ENCODE measurements at regions not wholly inside any gene's neighbourhood (a gene's known extent, or its start where the extent isn't known, plus 50 kb on each side); places are given as distances from the start of the nearest gene placed in this dataset.

DNA sequence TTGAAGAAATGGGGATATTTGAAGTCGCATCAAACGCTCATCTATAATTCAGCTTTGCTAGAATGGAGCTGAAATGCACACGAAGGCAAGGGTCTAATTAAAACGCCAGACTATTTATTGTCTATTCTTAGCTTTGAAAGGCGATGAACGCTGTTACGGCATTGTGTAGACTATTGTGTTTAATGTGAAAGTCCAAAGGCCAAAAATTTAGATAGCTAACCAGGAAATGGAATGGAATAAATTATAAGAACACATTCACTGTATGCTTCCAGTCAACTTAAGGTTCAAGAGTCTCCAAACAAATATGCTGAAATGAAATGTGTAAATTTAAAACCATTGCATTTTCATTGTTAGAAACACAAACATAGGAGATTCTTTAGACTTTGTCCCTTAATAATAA is 186.2 kb downstream of the CWF19L2 start (continued):
- TF ChIP-seq HMGA2 (CRISPR knock-in tag; IDR thresholded peaks at IDR 0.05), result no peak
- TF ChIP-seq ETV6 (CRISPR knock-in tag; IDR thresholded peaks at IDR 0.05), result no peak
- no peak for TF ChIP-seq PRRX2 (CRISPR knock-in tag; IDR thresholded peaks at IDR 0.05)
- TF ChIP-seq, protein P1, sequence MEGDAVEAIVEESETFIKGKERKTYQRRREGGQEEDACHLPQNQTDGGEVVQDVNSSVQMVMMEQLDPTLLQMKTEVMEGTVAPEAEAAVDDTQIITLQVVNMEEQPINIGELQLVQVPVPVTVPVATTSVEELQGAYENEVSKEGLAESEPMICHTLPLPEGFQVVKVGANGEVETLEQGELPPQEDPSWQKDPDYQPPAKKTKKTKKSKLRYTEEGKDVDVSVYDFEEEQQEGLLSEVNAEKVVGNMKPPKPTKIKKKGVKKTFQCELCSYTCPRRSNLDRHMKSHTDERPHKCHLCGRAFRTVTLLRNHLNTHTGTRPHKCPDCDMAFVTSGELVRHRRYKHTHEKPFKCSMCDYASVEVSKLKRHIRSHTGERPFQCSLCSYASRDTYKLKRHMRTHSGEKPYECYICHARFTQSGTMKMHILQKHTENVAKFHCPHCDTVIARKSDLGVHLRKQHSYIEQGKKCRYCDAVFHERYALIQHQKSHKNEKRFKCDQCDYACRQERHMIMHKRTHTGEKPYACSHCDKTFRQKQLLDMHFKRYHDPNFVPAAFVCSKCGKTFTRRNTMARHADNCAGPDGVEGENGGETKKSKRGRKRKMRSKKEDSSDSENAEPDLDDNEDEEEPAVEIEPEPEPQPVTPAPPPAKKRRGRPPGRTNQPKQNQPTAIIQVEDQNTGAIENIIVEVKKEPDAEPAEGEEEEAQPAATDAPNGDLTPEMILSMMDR (IDR thresholded peaks at IDR 0.05), result no peak
- TF ChIP-seq ESRRA (CRISPR knock-in tag; IDR thresholded peaks at IDR 0.05; ENCODE audit: borderline replicate concordance), result no peak
- TF ChIP-seq NFYB (CRISPR knock-in tag; conservative IDR thresholded peaks at IDR 0.05; ENCODE audit: low read depth), result no peak
- TF ChIP-seq, protein P2, sequence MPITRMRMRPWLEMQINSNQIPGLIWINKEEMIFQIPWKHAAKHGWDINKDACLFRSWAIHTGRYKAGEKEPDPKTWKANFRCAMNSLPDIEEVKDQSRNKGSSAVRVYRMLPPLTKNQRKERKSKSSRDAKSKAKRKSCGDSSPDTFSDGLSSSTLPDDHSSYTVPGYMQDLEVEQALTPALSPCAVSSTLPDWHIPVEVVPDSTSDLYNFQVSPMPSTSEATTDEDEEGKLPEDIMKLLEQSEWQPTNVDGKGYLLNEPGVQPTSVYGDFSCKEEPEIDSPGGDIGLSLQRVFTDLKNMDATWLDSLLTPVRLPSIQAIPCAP (CRISPR knock-in tag; IDR thresholded peaks at IDR 0.05), result no peak
- no peak for TF ChIP-seq NR1H2 (CRISPR knock-in tag; IDR thresholded peaks at IDR 0.05)
- TF ChIP-seq, protein P3, sequence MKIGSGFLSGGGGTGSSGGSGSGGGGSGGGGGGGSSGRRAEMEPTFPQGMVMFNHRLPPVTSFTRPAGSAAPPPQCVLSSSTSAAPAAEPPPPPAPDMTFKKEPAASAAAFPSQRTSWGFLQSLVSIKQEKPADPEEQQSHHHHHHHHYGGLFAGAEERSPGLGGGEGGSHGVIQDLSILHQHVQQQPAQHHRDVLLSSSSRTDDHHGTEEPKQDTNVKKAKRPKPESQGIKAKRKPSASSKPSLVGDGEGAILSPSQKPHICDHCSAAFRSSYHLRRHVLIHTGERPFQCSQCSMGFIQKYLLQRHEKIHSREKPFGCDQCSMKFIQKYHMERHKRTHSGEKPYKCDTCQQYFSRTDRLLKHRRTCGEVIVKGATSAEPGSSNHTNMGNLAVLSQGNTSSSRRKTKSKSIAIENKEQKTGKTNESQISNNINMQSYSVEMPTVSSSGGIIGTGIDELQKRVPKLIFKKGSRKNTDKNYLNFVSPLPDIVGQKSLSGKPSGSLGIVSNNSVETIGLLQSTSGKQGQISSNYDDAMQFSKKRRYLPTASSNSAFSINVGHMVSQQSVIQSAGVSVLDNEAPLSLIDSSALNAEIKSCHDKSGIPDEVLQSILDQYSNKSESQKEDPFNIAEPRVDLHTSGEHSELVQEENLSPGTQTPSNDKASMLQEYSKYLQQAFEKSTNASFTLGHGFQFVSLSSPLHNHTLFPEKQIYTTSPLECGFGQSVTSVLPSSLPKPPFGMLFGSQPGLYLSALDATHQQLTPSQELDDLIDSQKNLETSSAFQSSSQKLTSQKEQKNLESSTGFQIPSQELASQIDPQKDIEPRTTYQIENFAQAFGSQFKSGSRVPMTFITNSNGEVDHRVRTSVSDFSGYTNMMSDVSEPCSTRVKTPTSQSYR (CRISPR knock-in tag; IDR thresholded peaks at IDR 0.05), result no peak
- TF ChIP-seq, protein P4, sequence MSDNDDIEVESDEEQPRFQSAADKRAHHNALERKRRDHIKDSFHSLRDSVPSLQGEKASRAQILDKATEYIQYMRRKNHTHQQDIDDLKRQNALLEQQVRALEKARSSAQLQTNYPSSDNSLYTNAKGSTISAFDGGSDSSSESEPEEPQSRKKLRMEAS (CRISPR knock-in tag; IDR thresholded peaks at IDR 0.05), result no peak
- no peak for TF ChIP-seq FOXJ3 (CRISPR knock-in tag; IDR thresholded peaks at IDR 0.05; ENCODE audit: borderline replicate concordance)

DNA sequence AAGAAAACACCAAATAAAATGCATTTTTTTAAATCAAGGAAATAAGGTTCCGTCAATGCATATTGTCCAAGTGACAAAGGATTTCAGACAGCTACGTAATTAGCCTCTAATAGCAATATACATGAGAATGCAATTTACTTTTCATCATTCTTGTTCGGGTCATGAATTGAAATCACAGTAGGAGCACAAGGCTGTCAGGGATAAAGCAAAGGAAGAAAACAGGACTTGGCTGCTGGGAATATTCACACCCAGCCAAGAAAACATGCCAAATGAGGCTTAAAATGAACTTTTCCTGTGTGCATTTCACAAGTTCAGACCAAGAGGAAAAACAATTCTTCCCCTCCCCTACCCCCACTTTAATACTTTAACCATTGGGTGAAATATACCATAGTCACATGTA is 188.6 kb downstream of the CWF19L2 start:
- ATAC-seq (no peak), DNase-seq (ENCODE audit: low spot score) (no peak)
- Mint-ChIP-seq H3K27me3 (ENCODE audit: low read depth) (no peaks in the 10 kb centered on the region), H3K27ac (no peak overlapping the region), H3K4me3 (no peak overlapping the region), H3K4me1 (0 out of 2 replicates have a peak, but pooled peaks cover 2% of the 10 kb centered on the region), H3K36me3 (peaks cover 4% of the 10 kb centered on the region), H3K9me3 (peaks cover 6% of the 10 kb centered on the region)
- POLR2A ChIA-PET, result no interaction called here
- CTCF ChIA-PET, result no interaction called here
- TF ChIP-seq NFE2L1 (CRISPR knock-in tag; IDR thresholded peaks at IDR 0.05), result no peak
- TF ChIP-seq, protein P5, sequence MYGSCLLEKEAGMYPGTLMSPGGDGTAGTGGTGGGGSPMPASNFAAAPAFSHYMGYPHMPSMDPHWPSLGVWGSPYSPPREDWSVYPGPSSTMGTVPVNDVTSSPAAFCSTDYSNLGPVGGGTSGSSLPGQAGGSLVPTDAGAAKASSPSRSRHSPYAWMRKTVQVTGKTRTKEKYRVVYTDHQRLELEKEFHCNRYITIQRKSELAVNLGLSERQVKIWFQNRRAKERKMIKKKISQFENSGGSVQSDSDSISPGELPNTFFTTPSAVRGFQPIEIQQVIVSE (CRISPR knock-in tag; IDR thresholded peaks at IDR 0.05; ENCODE audit: borderline replicate concordance), result no peak
- no peak for TF ChIP-seq RELA (CRISPR knock-in tag; IDR thresholded peaks at IDR 0.05; ENCODE audit: borderline replicate concordance)
- TF ChIP-seq SP1 (CRISPR knock-in tag; conservative IDR thresholded peaks at IDR 0.05), result no peak
- TF ChIP-seq NFYB (CRISPR knock-in tag; conservative IDR thresholded peaks at IDR 0.05; ENCODE audit: low read depth), result no peak
- TF ChIP-seq, protein P6, sequence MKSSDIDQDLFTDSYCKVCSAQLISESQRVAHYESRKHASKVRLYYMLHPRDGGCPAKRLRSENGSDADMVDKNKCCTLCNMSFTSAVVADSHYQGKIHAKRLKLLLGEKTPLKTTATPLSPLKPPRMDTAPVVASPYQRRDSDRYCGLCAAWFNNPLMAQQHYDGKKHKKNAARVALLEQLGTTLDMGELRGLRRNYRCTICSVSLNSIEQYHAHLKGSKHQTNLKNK (CRISPR knock-in tag; IDR thresholded peaks at IDR 0.05), result no peak
- TF ChIP-seq, protein P7, sequence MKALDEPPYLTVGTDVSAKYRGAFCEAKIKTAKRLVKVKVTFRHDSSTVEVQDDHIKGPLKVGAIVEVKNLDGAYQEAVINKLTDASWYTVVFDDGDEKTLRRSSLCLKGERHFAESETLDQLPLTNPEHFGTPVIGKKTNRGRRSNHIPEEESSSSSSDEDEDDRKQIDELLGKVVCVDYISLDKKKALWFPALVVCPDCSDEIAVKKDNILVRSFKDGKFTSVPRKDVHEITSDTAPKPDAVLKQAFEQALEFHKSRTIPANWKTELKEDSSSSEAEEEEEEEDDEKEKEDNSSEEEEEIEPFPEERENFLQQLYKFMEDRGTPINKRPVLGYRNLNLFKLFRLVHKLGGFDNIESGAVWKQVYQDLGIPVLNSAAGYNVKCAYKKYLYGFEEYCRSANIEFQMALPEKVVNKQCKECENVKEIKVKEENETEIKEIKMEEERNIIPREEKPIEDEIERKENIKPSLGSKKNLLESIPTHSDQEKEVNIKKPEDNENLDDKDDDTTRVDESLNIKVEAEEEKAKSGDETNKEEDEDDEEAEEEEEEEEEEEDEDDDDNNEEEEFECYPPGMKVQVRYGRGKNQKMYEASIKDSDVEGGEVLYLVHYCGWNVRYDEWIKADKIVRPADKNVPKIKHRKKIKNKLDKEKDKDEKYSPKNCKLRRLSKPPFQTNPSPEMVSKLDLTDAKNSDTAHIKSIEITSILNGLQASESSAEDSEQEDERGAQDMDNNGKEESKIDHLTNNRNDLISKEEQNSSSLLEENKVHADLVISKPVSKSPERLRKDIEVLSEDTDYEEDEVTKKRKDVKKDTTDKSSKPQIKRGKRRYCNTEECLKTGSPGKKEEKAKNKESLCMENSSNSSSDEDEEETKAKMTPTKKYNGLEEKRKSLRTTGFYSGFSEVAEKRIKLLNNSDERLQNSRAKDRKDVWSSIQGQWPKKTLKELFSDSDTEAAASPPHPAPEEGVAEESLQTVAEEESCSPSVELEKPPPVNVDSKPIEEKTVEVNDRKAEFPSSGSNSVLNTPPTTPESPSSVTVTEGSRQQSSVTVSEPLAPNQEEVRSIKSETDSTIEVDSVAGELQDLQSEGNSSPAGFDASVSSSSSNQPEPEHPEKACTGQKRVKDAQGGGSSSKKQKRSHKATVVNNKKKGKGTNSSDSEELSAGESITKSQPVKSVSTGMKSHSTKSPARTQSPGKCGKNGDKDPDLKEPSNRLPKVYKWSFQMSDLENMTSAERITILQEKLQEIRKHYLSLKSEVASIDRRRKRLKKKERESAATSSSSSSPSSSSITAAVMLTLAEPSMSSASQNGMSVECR (CRISPR knock-in tag; IDR thresholded peaks at IDR 0.05; ENCODE audit: borderline replicate concordance), result no peak
- no peak for TF ChIP-seq ZNF232 (CRISPR knock-in tag; IDR thresholded peaks at IDR 0.05)
- TF ChIP-seq, protein P8, sequence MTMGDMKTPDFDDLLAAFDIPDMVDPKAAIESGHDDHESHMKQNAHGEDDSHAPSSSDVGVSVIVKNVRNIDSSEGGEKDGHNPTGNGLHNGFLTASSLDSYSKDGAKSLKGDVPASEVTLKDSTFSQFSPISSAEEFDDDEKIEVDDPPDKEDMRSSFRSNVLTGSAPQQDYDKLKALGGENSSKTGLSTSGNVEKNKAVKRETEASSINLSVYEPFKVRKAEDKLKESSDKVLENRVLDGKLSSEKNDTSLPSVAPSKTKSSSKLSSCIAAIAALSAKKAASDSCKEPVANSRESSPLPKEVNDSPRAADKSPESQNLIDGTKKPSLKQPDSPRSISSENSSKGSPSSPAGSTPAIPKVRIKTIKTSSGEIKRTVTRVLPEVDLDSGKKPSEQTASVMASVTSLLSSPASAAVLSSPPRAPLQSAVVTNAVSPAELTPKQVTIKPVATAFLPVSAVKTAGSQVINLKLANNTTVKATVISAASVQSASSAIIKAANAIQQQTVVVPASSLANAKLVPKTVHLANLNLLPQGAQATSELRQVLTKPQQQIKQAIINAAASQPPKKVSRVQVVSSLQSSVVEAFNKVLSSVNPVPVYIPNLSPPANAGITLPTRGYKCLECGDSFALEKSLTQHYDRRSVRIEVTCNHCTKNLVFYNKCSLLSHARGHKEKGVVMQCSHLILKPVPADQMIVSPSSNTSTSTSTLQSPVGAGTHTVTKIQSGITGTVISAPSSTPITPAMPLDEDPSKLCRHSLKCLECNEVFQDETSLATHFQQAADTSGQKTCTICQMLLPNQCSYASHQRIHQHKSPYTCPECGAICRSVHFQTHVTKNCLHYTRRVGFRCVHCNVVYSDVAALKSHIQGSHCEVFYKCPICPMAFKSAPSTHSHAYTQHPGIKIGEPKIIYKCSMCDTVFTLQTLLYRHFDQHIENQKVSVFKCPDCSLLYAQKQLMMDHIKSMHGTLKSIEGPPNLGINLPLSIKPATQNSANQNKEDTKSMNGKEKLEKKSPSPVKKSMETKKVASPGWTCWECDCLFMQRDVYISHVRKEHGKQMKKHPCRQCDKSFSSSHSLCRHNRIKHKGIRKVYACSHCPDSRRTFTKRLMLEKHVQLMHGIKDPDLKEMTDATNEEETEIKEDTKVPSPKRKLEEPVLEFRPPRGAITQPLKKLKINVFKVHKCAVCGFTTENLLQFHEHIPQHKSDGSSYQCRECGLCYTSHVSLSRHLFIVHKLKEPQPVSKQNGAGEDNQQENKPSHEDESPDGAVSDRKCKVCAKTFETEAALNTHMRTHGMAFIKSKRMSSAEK (CRISPR knock-in tag; IDR thresholded peaks at IDR 0.05; ENCODE audit: borderline replicate concordance), result no peak
- TF ChIP-seq KAT7 (CRISPR knock-in tag; IDR thresholded peaks at IDR 0.05; ENCODE audit: borderline replicate concordance), result no peak
- no peak for TF ChIP-seq ZNF138 (CRISPR knock-in tag; conservative IDR thresholded peaks at IDR 0.05)

Data from WTC11 (cell line).